Left forelimb (tissue), 1 donor: ENCODE measurements at regions not wholly inside any gene's neighbourhood (a gene's known extent, or its start where the extent isn't known, plus 50 kb on each side); places are given as distances from the start of the nearest gene placed in this dataset.
"Not testable (repeated sequence)": the region's sequence is repeated elsewhere in the genome, so short reads cannot be mapped to it uniquely, and the experiment has no call there.

Source experiments
- DNase-seq: peaks from one replicate; pipeline ENCODE4 v3.0.0-alpha.2; 2018; ENCODE audit warnings: low spot score

GRCh38 chr13:22828081-22828480 lies 352.7 kb upstream of the SGCG start:
- DNase-seq, result no peak

GRCh38 chr13:22836475-22836874 lies 344.3 kb upstream of the SGCG start:
- DNase-seq, result no peak

- no peak for DNase-seq
Observed at GRCh38 chr13:22837980-22838647, 342.7 kb upstream of the SGCG start.

- no peak for DNase-seq
Observed at GRCh38 chr13:22839603-22840530, 340.9 kb upstream of the SGCG start.

GRCh38 chr13:22846551-22846950 lies 334.2 kb upstream of the SGCG start:
- DNase-seq, result no peak

GRCh38 chr13:22848539-22849052 lies 332.2 kb upstream of the SGCG start:
- DNase-seq, result no peak

GRCh38 chr13:22855926-22856325 lies 324.9 kb upstream of the SGCG start:
- DNase-seq, result no peak

GRCh38 chr13:22858980-22859379 lies 321.8 kb upstream of the SGCG start:
- DNase-seq, result not testable (repeated sequence)

GRCh38 chr13:22859411-22859810 lies 321.4 kb upstream of the SGCG start:
- not testable (repeated sequence) for DNase-seq

- DNase-seq, result no peak
Observed at GRCh38 chr13:22861958-22862466, 318.8 kb upstream of the SGCG start.

- DNase-seq, result no peak
Observed at GRCh38 chr13:22862478-22862877, 318.3 kb upstream of the SGCG start.

- no peak for DNase-seq
Observed at GRCh38 chr13:22866221-22866620, 314.6 kb upstream of the SGCG start.

- no peak for DNase-seq
Observed at GRCh38 chr13:22871231-22871630, 309.5 kb upstream of the SGCG start.

GRCh38 chr13:22874839-22875238 lies 305.9 kb upstream of the SGCG start:
- DNase-seq, result no peak

GRCh38 chr13:22877421-22877820 lies 303.4 kb upstream of the SGCG start:
- no peak for DNase-seq

GRCh38 chr13:22880741-22881720 lies 299.7 kb upstream of the SGCG start:
- no peak for DNase-seq

GRCh38 chr13:22881721-22882608 lies 298.8 kb upstream of the SGCG start:
- DNase-seq, result not testable (repeated sequence)

- no peak for DNase-seq
Observed at GRCh38 chr13:22883262-22883840, 297.4 kb upstream of the SGCG start.

GRCh38 chr13:22883956-22884355 lies 296.8 kb upstream of the SGCG start:
- no peak for DNase-seq

GRCh38 chr13:22886061-22886460 lies 294.7 kb upstream of the SGCG start:
- not testable (repeated sequence) for DNase-seq
